ENCODE measurements at regions not wholly inside any gene's neighbourhood (a gene's known extent, or its start where the extent isn't known, plus 50 kb on each side); places are given as distances from the start of the nearest gene placed in this dataset.

DNA sequence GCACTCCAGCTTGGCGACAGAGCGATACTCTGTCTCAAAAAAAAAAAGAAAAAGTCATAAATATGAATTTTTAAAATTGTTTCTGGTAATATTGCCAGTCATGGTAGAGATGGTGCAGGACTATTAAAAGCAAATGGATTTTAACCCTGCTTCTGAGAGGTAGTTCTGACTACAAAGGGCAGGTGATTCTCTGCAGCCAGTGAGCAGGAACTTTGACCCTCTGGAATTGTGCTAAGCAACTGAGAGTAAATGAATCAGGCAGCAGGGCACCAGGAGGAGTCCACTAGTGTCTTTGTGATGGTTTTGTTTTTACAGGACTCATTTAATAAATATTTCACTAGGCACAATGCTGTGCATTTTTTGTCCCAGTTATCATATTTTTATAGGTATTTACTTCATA, 781.2 kb downstream of the TLE4 start:
- H3K4me3 ChIP-seq (ENCODE audit: low read depth, low read length) = no peak overlapping the region
- DNase-seq (ENCODE audit: low read depth) = no peak
- no peak for TF ChIP-seq POLR2A (IDR thresholded peaks at IDR 0.05; ENCODE audit: extremely low read depth, insufficient read length)
- no peak for TF ChIP-seq MYC (IDR thresholded peaks at IDR 0.05; ENCODE audit: low read depth, low read length)
- TF ChIP-seq, protein P1, sequence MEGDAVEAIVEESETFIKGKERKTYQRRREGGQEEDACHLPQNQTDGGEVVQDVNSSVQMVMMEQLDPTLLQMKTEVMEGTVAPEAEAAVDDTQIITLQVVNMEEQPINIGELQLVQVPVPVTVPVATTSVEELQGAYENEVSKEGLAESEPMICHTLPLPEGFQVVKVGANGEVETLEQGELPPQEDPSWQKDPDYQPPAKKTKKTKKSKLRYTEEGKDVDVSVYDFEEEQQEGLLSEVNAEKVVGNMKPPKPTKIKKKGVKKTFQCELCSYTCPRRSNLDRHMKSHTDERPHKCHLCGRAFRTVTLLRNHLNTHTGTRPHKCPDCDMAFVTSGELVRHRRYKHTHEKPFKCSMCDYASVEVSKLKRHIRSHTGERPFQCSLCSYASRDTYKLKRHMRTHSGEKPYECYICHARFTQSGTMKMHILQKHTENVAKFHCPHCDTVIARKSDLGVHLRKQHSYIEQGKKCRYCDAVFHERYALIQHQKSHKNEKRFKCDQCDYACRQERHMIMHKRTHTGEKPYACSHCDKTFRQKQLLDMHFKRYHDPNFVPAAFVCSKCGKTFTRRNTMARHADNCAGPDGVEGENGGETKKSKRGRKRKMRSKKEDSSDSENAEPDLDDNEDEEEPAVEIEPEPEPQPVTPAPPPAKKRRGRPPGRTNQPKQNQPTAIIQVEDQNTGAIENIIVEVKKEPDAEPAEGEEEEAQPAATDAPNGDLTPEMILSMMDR (IDR thresholded peaks at IDR 0.05; ENCODE audit: low read depth, low read length) = no peak
- no peak for TF ChIP-seq MAX (IDR thresholded peaks at IDR 0.05; ENCODE audit: low read depth, low read length)

GRCh38 chr9:80351612-80352011, 779.8 kb downstream of the TLE4 start:
- no peak for DNase-seq (ENCODE audit: low read depth)
- TF ChIP-seq MYC (IDR thresholded peaks at IDR 0.05; ENCODE audit: low read depth, low read length) (no peak), POLR2A (IDR thresholded peaks at IDR 0.05; ENCODE audit: extremely low read depth, insufficient read length) (no peak), MAX (IDR thresholded peaks at IDR 0.05; ENCODE audit: low read depth, low read length) (no peak)
- TF ChIP-seq, protein P1 (IDR thresholded peaks at IDR 0.05; ENCODE audit: low read depth, low read length) = no peak
- H3K4me3 ChIP-seq (ENCODE audit: low read depth, low read length) = no peak overlapping the region

DNA sequence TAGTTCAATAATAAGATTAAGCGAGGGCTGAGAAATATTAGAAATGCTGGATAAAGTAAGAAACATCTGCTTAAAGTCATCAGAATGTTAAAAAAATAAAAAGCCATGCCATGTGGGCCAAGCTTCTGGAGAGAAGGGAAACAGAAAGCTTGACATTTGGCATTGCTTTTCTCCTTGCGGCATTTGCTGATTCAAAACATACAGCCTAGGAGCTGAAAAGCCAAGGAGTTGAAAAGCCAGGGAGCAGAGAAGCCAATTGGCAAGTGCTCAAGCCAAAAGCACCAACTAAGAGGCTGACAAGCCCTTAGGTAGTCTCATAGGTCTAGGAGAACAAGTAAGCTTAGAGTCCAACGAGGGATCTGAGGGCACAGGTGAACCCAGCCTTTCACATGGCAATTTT, 754.3 kb downstream of the TLE4 start:
- no peak for DNase-seq (ENCODE audit: low read depth)
- TF ChIP-seq, protein P1 (IDR thresholded peaks at IDR 0.05; ENCODE audit: low read depth, low read length) = no peak
- TF ChIP-seq MAX (IDR thresholded peaks at IDR 0.05; ENCODE audit: low read depth, low read length) (no peak), MYC (IDR thresholded peaks at IDR 0.05; ENCODE audit: low read depth, low read length) (no peak), POLR2A (IDR thresholded peaks at IDR 0.05; ENCODE audit: extremely low read depth, insufficient read length) (no peak)
- H3K4me3 ChIP-seq (ENCODE audit: low read depth, low read length) = no peak overlapping the region

- no peak for DNase-seq (ENCODE audit: low read depth)
- TF ChIP-seq MYC (IDR thresholded peaks at IDR 0.05; ENCODE audit: low read depth, low read length) (no peak), POLR2A (IDR thresholded peaks at IDR 0.05; ENCODE audit: extremely low read depth, insufficient read length) (no peak), MAX (IDR thresholded peaks at IDR 0.05; ENCODE audit: low read depth, low read length) (no peak)
- TF ChIP-seq, protein P1 (IDR thresholded peaks at IDR 0.05; ENCODE audit: low read depth, low read length) = no peak
- no peak overlapping the region for H3K4me3 ChIP-seq (ENCODE audit: low read depth, low read length)
These were observed 749.2 kb downstream of the TLE4 start for GRCh38 chr9:80320916-80321315.

DNA sequence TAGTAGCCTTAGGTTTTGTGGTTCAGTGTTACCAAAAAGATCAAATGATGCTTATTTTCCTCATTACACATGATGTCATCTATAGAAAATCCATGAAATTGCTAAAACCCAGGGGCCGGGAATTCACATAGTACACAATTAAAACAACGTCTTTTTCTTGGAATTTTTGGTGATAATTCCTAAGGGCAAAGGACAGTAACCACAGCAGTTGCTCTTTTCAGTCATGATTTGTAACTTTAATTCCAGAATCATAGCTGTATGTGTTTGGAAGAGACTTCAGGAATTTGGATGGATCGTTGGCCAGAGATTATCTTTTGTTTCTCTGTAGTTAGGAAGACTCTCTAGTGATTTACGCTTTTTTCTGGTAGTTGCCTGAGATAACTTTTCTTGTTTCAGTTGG, 748.7 kb downstream of the TLE4 start:
- no peak for DNase-seq (ENCODE audit: low read depth)
- H3K4me3 ChIP-seq (ENCODE audit: low read depth, low read length) = no peak overlapping the region
- TF ChIP-seq MAX (IDR thresholded peaks at IDR 0.05; ENCODE audit: low read depth, low read length) (no peak), POLR2A (IDR thresholded peaks at IDR 0.05; ENCODE audit: extremely low read depth, insufficient read length) (no peak), MYC (IDR thresholded peaks at IDR 0.05; ENCODE audit: low read depth, low read length) (no peak)
- TF ChIP-seq, protein P1 (IDR thresholded peaks at IDR 0.05; ENCODE audit: low read depth, low read length) = no peak

GRCh38 chr9:80305136-80305535, 733.4 kb downstream of the TLE4 start:
- H3K4me3 ChIP-seq (ENCODE audit: low read depth, low read length) = no peak overlapping the region
- DNase-seq (ENCODE audit: low read depth) = no peak
- TF ChIP-seq POLR2A (IDR thresholded peaks at IDR 0.05; ENCODE audit: extremely low read depth, insufficient read length) (no peak), MAX (IDR thresholded peaks at IDR 0.05; ENCODE audit: low read depth, low read length) (no peak), MYC (IDR thresholded peaks at IDR 0.05; ENCODE audit: low read depth, low read length) (no peak)
- TF ChIP-seq, protein P1 (IDR thresholded peaks at IDR 0.05; ENCODE audit: low read depth, low read length) = no peak
